Neural cell (in vitro differentiated cells): ENCODE measurements at regions not wholly inside any gene's neighbourhood (a gene's known extent, or its start where the extent isn't known, plus 50 kb on each side); places are given as distances from the start of the nearest gene placed in this dataset.

Experiments used
- H2AFZ ChIP-seq: fragments of 200-600, 300-800 bp; sonication (generic), shearing (Covaris generic); 2 replicates; pipeline ENCODE4 v1.6.0; 2014; ENCODE audit warnings: low read depth, mild to moderate bottlenecking, antibody characterized with exemption, low read length, moderate library complexity
- H3F3A ChIP-seq: fragments of 200-600 bp; shearing (Covaris generic); 2 replicates; pipeline ENCODE4 v1.6.1; 2016; ENCODE audit warnings: mild to moderate bottlenecking, moderate library complexity, mixed read lengths, antibody characterized with exemption, low read length; ENCODE audit not compliant: insufficient read depth, poor library complexity, severe bottlenecking
- H3K27ac ChIP-seq: fragments of 200-600, 300-800 bp; sonication (generic), shearing (Covaris generic); 2 replicates; pipeline ENCODE4 v1.5.1; 2014; ENCODE audit warnings: mild to moderate bottlenecking, low read length, moderate library complexity
- H3K27me3 ChIP-seq: fragments of 300-800, 200-600 bp; sonication (generic), shearing (Covaris generic); 2 replicates; pipeline ENCODE4 v1.6.0; 2014; ENCODE audit warnings: mild to moderate bottlenecking, low read depth, low read length, moderate library complexity; ENCODE audit not compliant: insufficient read depth
- H3K36me3 ChIP-seq: fragments of 300-800, 200-600 bp; sonication (generic), shearing (Covaris generic); 2 replicates; pipeline ENCODE4 v1.5.1; 2014; ENCODE audit warnings: mild to moderate bottlenecking, antibody characterized with exemption, low read length, moderate library complexity; ENCODE audit not compliant: insufficient read depth
- H3K4me2 ChIP-seq: fragments of 300-800, 200-600 bp; sonication (generic), shearing (Covaris generic); 2 replicates; pipeline ENCODE4 v1.6.0; 2014; ENCODE audit warnings: mild to moderate bottlenecking, low read length
- H3K4me3 ChIP-seq: fragments of 300-800, 200-600 bp; sonication (generic), shearing (Covaris generic); 2 replicates; pipeline ENCODE4 v1.5.1; 2014; ENCODE audit warnings: mild to moderate bottlenecking, low read length, moderate library complexity
- H3K79me2 ChIP-seq: fragments of 200-600 bp; shearing (Covaris generic); replicated peaks from 2 replicates; pipeline ENCODE4 v1.6.0; 2014; ENCODE audit warnings: mild to moderate bottlenecking, low read length, moderate library complexity; ENCODE audit not compliant: insufficient read depth
- H3K9ac ChIP-seq: fragments of 300-800, 200-600 bp; sonication (generic), shearing (Covaris generic); 2 replicates; pipeline ENCODE4 v1.6.1; 2016; ENCODE audit warnings: mild to moderate bottlenecking, low read length, mixed read lengths
- H3K9me2 ChIP-seq: fragments of 200-600 bp; shearing (Covaris generic); 2 replicates; pipeline ENCODE4 v1.6.1; 2016; ENCODE audit warnings: mild to moderate bottlenecking, low read length, mixed read lengths; ENCODE audit not compliant: insufficient read depth
- H3K9me3 ChIP-seq: fragments of 200-600, 300-800 bp; sonication (generic), shearing (Covaris generic); 2 replicates; pipeline ENCODE4 v1.6.1; 2016; ENCODE audit warnings: mild to moderate bottlenecking, mixed run types, low read length, moderate library complexity, mixed read lengths
- H4K20me1 ChIP-seq: fragments of 200-600 bp; shearing (Covaris generic); 2 replicates; pipeline ENCODE4 v1.6.1; 2016; ENCODE audit warnings: mild to moderate bottlenecking, mixed run types; ENCODE audit not compliant: insufficient read depth
- EP300 ChIP-seq: fragments of 450-650 bp; conservative IDR thresholded peaks from 2 replicates; pipeline ENCODE4 v1.6.1; 2014; ENCODE audit warnings: antibody characterized with exemption, mild to moderate bottlenecking, moderate library complexity; ENCODE audit not compliant: poor library complexity, severe bottlenecking
- EZH2 ChIP-seq: fragments of 200-600, 300-800 bp; shearing (Covaris generic), sonication (generic); IDR thresholded peaks from 2 replicates; pipeline ENCODE4 v1.6.1; 2014; ENCODE audit warnings: antibody characterized with exemption, low read length, borderline replicate concordance, mild to moderate bottlenecking; ENCODE audit not compliant: insufficient read depth, poor library complexity, severe bottlenecking
- MXI1 ChIP-seq: fragments of 450-650 bp; conservative IDR thresholded peaks from 2 replicates; pipeline ENCODE4 v1.6.1; 2014; ENCODE audit warnings: antibody characterized with exemption, mild to moderate bottlenecking; ENCODE audit not compliant: poor library complexity, severe bottlenecking
- POLR2AphosphoS5 ChIP-seq: IDR thresholded peaks from 2 replicates; pipeline ENCODE4 v1.6.1; 2012
- RAD21 ChIP-seq: fragments of 450-650 bp; conservative IDR thresholded peaks from 2 replicates; pipeline ENCODE4 v1.6.1; 2014; ENCODE audit warnings: antibody characterized with exemption, mild to moderate bottlenecking, moderate library complexity
- SMC3 ChIP-seq: fragments of 450-650 bp; conservative IDR thresholded peaks from 2 replicates; pipeline ENCODE4 v1.6.1; 2014; ENCODE audit warnings: antibody characterized with exemption, mild to moderate bottlenecking, moderate library complexity; ENCODE audit not compliant: poor library complexity
- TAF1 ChIP-seq: IDR thresholded peaks from 2 replicates; pipeline ENCODE4 v1.6.1; 2012; ENCODE audit warnings: low read depth
- TF ChIP-seq, protein P1 (sequence below): fragments of 450-650 bp; IDR thresholded peaks from 2 replicates; pipeline ENCODE4 v1.5.1; 2014; ENCODE audit warnings: antibody characterized with exemption, mild to moderate bottlenecking, moderate library complexity; ENCODE audit not compliant: poor library complexity, severe bottlenecking
- TF ChIP-seq, protein P2 (sequence below): IDR thresholded peaks from 2 replicates; pipeline ENCODE4 v1.6.1; 2012; ENCODE audit warnings: borderline replicate concordance

DNA sequence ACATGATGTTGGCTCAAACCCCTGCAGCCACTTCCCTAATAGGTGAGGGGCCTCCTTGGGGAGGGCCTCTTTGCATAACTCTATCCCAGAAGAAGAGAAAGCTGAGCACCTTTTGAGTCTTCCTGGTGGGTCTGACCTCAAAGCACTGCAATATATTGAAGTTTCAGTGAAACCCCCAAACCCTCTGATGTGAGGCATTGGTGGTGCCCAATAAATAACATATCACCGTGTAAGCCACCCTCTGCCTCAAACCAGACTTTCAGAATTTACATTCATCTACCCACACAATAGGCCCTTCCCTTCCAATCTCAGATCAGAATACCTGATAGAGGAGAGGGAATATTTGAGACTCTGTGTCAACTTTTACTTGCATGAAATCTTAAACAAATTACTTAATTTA lies 142.8 kb upstream of the STK17B start:
- Histone ChIP-seq H4K20me1 (no peaks in the 10 kb centered on the region), H3K9ac (no peak overlapping the region), H3K4me3 (no peak overlapping the region), H3K27me3 (no peaks in the 10 kb centered on the region), H2AFZ (no peak overlapping the region), H3F3A (no peaks in the 10 kb centered on the region), H3K79me2 (no peaks in the 10 kb centered on the region), H3K27ac (no peak overlapping the region), H3K36me3 (peaks cover 5% of the 10 kb centered on the region), H3K9me2 (no peaks in the 10 kb centered on the region), H3K9me3 (no peaks in the 10 kb centered on the region), H3K4me2 (no peak overlapping the region)
- no peak for TF ChIP-seq MXI1

DNA sequence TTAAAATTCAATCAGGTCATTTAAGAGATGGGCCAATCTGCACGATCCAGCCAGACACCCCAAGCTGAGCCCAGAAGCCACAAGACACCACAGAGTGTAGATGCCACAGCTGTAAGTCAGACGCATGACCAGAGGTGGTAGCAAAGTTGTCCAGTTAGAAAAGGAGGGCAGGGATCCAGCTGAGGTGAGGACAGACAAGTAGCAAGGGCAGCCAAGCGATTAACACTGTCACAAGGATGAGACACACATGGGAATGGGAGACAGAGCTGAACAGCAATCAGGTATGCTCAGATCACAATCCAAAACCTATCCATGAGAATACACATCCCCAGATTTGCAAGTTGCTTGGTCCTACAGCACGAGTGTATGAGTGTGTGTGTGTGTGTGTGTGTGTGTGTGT lies 143.4 kb upstream of the STK17B start:
- no peaks in the 10 kb centered on the region for H3F3A ChIP-seq
- no peaks in the 10 kb centered on the region for H3K9me2 ChIP-seq
- no peak for TF ChIP-seq EZH2
- H3K4me3 ChIP-seq: no peak overlapping the region
- no peak overlapping the region for H3K4me2 ChIP-seq
- H3K79me2 ChIP-seq: no peaks in the 10 kb centered on the region
- no peaks in the 10 kb centered on the region for H3K9me3 ChIP-seq
- peaks cover 5% of the 10 kb centered on the region for H3K36me3 ChIP-seq
- no peak overlapping the region for H3K27ac ChIP-seq
- no peak overlapping the region for H2AFZ ChIP-seq
- H3K27me3 ChIP-seq: no peaks in the 10 kb centered on the region
- no peak overlapping the region for H3K9ac ChIP-seq
- H4K20me1 ChIP-seq: no peaks in the 10 kb centered on the region

DNA sequence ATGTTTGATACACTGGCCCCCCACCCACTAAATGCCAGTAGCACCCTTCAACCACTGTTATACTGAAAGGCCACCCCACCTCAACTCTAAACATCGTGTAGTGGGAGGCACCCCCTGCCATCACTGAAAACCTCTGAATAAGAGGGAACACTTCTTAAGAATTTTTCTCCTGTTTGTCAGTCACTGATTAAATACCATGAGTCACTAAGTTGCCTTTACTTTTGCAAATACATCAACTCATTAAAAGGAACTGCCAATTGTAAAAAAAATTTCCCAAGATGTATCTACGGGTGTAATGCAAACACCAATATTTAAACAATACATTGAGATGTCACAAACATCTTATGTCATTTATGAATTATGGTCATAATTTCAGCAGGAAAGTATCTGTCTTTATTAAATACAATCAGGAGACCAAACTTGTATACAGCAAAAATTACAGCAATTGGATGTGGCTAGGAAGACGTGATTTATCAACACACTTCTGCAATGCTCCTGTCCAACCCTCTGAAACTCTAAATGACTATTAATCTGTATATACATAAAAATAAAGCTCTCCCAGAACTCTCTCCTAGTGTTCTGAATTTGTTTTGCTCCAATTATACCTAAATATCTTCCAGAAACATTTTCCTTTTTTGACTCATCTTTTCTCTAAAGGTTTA lies 144.1 kb upstream of the STK17B start:
- H3K9ac ChIP-seq: no peak overlapping the region
- H2AFZ ChIP-seq: no peak overlapping the region
- H3K27ac ChIP-seq: no peak overlapping the region
- H3K36me3 ChIP-seq: peaks cover 5% of the 10 kb centered on the region
- TF ChIP-seq EZH2 (no peak), RAD21 (no peak), EP300 (no peak), TAF1 (no peak), MXI1 (no peak), SMC3 (no peak), POLR2AphosphoS5 (no peak)
- TF ChIP-seq, protein P1, sequence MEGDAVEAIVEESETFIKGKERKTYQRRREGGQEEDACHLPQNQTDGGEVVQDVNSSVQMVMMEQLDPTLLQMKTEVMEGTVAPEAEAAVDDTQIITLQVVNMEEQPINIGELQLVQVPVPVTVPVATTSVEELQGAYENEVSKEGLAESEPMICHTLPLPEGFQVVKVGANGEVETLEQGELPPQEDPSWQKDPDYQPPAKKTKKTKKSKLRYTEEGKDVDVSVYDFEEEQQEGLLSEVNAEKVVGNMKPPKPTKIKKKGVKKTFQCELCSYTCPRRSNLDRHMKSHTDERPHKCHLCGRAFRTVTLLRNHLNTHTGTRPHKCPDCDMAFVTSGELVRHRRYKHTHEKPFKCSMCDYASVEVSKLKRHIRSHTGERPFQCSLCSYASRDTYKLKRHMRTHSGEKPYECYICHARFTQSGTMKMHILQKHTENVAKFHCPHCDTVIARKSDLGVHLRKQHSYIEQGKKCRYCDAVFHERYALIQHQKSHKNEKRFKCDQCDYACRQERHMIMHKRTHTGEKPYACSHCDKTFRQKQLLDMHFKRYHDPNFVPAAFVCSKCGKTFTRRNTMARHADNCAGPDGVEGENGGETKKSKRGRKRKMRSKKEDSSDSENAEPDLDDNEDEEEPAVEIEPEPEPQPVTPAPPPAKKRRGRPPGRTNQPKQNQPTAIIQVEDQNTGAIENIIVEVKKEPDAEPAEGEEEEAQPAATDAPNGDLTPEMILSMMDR: no peak
- TF ChIP-seq, protein P2, sequence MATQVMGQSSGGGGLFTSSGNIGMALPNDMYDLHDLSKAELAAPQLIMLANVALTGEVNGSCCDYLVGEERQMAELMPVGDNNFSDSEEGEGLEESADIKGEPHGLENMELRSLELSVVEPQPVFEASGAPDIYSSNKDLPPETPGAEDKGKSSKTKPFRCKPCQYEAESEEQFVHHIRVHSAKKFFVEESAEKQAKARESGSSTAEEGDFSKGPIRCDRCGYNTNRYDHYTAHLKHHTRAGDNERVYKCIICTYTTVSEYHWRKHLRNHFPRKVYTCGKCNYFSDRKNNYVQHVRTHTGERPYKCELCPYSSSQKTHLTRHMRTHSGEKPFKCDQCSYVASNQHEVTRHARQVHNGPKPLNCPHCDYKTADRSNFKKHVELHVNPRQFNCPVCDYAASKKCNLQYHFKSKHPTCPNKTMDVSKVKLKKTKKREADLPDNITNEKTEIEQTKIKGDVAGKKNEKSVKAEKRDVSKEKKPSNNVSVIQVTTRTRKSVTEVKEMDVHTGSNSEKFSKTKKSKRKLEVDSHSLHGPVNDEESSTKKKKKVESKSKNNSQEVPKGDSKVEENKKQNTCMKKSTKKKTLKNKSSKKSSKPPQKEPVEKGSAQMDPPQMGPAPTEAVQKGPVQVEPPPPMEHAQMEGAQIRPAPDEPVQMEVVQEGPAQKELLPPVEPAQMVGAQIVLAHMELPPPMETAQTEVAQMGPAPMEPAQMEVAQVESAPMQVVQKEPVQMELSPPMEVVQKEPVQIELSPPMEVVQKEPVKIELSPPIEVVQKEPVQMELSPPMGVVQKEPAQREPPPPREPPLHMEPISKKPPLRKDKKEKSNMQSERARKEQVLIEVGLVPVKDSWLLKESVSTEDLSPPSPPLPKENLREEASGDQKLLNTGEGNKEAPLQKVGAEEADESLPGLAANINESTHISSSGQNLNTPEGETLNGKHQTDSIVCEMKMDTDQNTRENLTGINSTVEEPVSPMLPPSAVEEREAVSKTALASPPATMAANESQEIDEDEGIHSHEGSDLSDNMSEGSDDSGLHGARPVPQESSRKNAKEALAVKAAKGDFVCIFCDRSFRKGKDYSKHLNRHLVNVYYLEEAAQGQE: no peak
- no peak overlapping the region for H3K4me2 ChIP-seq
- no peaks in the 10 kb centered on the region for H3K9me3 ChIP-seq
- H3K27me3 ChIP-seq: no peaks in the 10 kb centered on the region
- H3K79me2 ChIP-seq: no peaks in the 10 kb centered on the region
- H3K4me3 ChIP-seq: no peak overlapping the region
- H3F3A ChIP-seq: no peaks in the 10 kb centered on the region
- H3K9me2 ChIP-seq: no peaks in the 10 kb centered on the region
- no peaks in the 10 kb centered on the region for H4K20me1 ChIP-seq
